H1 (cell line): ENCODE measurements at regions not wholly inside any gene's neighbourhood (a gene's known extent, or its start where the extent isn't known, plus 50 kb on each side); places are given as distances from the start of the nearest gene placed in this dataset.

ENCODE experiments used
- CTCF ChIA-PET: fragments of 300-600 bp; sonication (Branson Sonifier 250); formaldehyde crosslinking; loops from one replicate; lab custom pipeline; 2021; ENCODE audit not compliant: partially characterized antibody; lab: Charles Lee
- POLR2A ChIA-PET: fragments of 300-600 bp; sonication (Branson Sonifier 250); formaldehyde crosslinking; loops from one replicate; lab custom pipeline; 2021; ENCODE audit warnings: inconsistent platforms; ENCODE audit not compliant: partially characterized antibody; lab: Charles Lee
- DNase-seq, 2 experiments: peaks; one replicate each; pipeline versions ENCODE4 v3.0.0 to v3.0.0-alpha.2; 2010 to 2022; ENCODE audit warnings: low spot score in 2 of 2, low read depth in 1 of 2, mixed read lengths in 1 of 2
- FAIRE-seq: peaks from 2 replicates; lab custom pipeline; 2011; peaks lifted over from hg19 to GRCh38; lab: Jason Lieb, UNC
- H2AFZ ChIP-seq: 2 replicates; pipeline ENCODE4 v1.8.1; 2012; ENCODE audit warnings: low read length, inconsistent platforms
- H2AK5ac ChIP-seq: 2 replicates; pipeline ENCODE4 v1.6.1; 2013; ENCODE audit warnings: low read depth, low read length
- H2BK120ac ChIP-seq: replicated peaks from 2 replicates; pipeline ENCODE3; 2013; ENCODE audit warnings: low read depth, low read length, inconsistent platforms
- H2BK12ac ChIP-seq: 2 replicates; pipeline ENCODE4 v1.6.1; 2013; ENCODE audit warnings: low read depth, low read length
- H2BK15ac ChIP-seq: 2 replicates; pipeline ENCODE4 v1.6.1; 2013; ENCODE audit warnings: low read length
- H2BK20ac ChIP-seq: 2 replicates; pipeline ENCODE4 v1.6.1; 2013; ENCODE audit warnings: low read length
- H2BK5ac ChIP-seq: 2 replicates; pipeline ENCODE4 v1.6.1; 2013; ENCODE audit warnings: low read depth, low read length
- H3K14ac ChIP-seq: 2 replicates; pipeline ENCODE4 v1.6.1; 2013; ENCODE audit warnings: inconsistent platforms; ENCODE audit not compliant: insufficient read length
- H3K18ac ChIP-seq: 2 replicates; pipeline ENCODE4 v1.6.1; 2013; ENCODE audit warnings: low read length; ENCODE audit errors: extremely low read depth
- H3K23ac ChIP-seq: 2 replicates; pipeline ENCODE4 v1.6.1; 2013; ENCODE audit warnings: inconsistent platforms; ENCODE audit not compliant: insufficient read length
- H3K23me2 ChIP-seq: 2 replicates; pipeline ENCODE4 v1.6.1; 2013; ENCODE audit warnings: low read depth, low read length
- H3K27ac ChIP-seq: 2 replicates; pipeline ENCODE4 v1.6.1; 2011; ENCODE audit warnings: low read depth, low read length, inconsistent platforms
- H3K27me3 ChIP-seq, 4 experiments: replicated peaks in 1 of 4; 1 replicate in 1 of 4; 2 replicates in 3 of 4; pipeline versions ENCODE4 v1.6.1 to v1.8.1; 2011 to 2013; ENCODE audit warnings: low read length in 3 of 4, mild to moderate bottlenecking in 3 of 4, inconsistent platforms in 2 of 4, mixed read lengths in 2 of 4, moderate library complexity in 1 of 4; ENCODE audit not compliant: control insufficient read depth in 3 of 4, insufficient read depth in 3 of 4; ENCODE audit errors: extremely low read depth in 1 of 4
- H3K36me3 ChIP-seq, 4 experiments: 2 replicates each; pipeline versions ENCODE4 v1.6.1 to v1.8.1; 2011 to 2013; ENCODE audit warnings: mild to moderate bottlenecking in 4 of 4, low read length in 3 of 4, moderate library complexity in 2 of 4, control low read depth in 1 of 4, inconsistent platforms in 1 of 4; ENCODE audit not compliant: insufficient read depth in 4 of 4, control insufficient read depth in 2 of 4
- H3K4ac ChIP-seq: replicated peaks from 2 replicates; pipeline ENCODE3; 2013; ENCODE audit warnings: low read length, low read depth, mixed read lengths, inconsistent platforms; ENCODE audit not compliant: insufficient read length
- H3K4me1 ChIP-seq, 4 experiments: replicated peaks in 1 of 4; 1 replicate in 1 of 4; 2 replicates in 3 of 4; pipeline versions ENCODE4 v1.6.1 to v1.8.1; 2011 to 2013; ENCODE audit warnings: low read length in 3 of 4, inconsistent platforms in 2 of 4, mixed read lengths in 1 of 4; ENCODE audit not compliant: insufficient read depth in 4 of 4, control insufficient read depth in 3 of 4
- H3K4me2 ChIP-seq, 2 experiments: 2 replicates each; pipeline versions ENCODE4 v1.6.1 to v1.8.1; 2011 to 2013; ENCODE audit warnings: low read depth in 2 of 2, low read length in 2 of 2, control low read depth in 1 of 2, inconsistent platforms in 1 of 2, mild to moderate bottlenecking in 1 of 2; ENCODE audit not compliant: insufficient read depth in 1 of 2
- H3K4me3 ChIP-seq, 4 experiments: fragments of 200-600, 300-600 bp in 1 of 4; sonication (generic), shearing (Covaris generic), sonication (Bioruptor Twin) in 1 of 4; 2 replicates each; pipeline versions ENCODE4 v1.5.1 to v1.8.1; 2011 to 2016; ENCODE audit warnings: low read length in 4 of 4, low read depth in 3 of 4, control low read depth in 2 of 4, inconsistent platforms in 2 of 4, mild to moderate bottlenecking in 2 of 4, mixed read lengths in 1 of 4, moderate library complexity in 1 of 4; ENCODE audit not compliant: insufficient read depth in 2 of 4; ENCODE audit errors: extremely low read depth in 1 of 4
- H3K56ac ChIP-seq: replicated peaks from 2 replicates; pipeline ENCODE3; 2013; ENCODE audit warnings: low read depth, mild to moderate bottlenecking, mixed read lengths, low read length, inconsistent platforms; ENCODE audit not compliant: insufficient read length
- H3K79me1 ChIP-seq: 2 replicates; pipeline ENCODE4 v1.6.1; 2013; ENCODE audit warnings: low read depth, low read length, control low read depth
- H3K79me2 ChIP-seq, 2 experiments: 2 replicates each; pipeline versions ENCODE4 v1.6.1 to v1.8.1; 2012 to 2013; ENCODE audit warnings: low read length in 2 of 2, mild to moderate bottlenecking in 2 of 2, inconsistent platforms in 1 of 2; ENCODE audit not compliant: insufficient read depth in 2 of 2, control insufficient read depth in 1 of 2
- H3K9ac ChIP-seq, 4 experiments: replicated peaks in 1 of 4; 1 replicate in 1 of 4; 2 replicates in 3 of 4; pipeline versions ENCODE4 v1.6.1 to v1.8.1; 2011 to 2013; ENCODE audit warnings: low read depth in 3 of 4, low read length in 3 of 4, control low read depth in 2 of 4, mild to moderate bottlenecking in 2 of 4, moderate library complexity in 2 of 4, inconsistent platforms in 1 of 4; ENCODE audit errors: extremely low read depth in 1 of 4
- H3K9me3 ChIP-seq, 2 experiments: 2 replicates each; pipeline versions ENCODE4 v1.6.1 to v1.8.1; 2012 to 2013; ENCODE audit warnings: mild to moderate bottlenecking in 2 of 2, moderate library complexity in 2 of 2, control low read depth in 1 of 2, inconsistent platforms in 1 of 2, low read depth in 1 of 2, low read length in 1 of 2, mixed read lengths in 1 of 2; ENCODE audit not compliant: insufficient read depth in 2 of 2
- H4K20me1 ChIP-seq, 2 experiments: replicated peaks in 1 of 2; 2 replicates each; pipeline versions ENCODE3 to v1.8.1; 2011 to 2013; ENCODE audit warnings: inconsistent platforms in 2 of 2, low read length in 2 of 2, mild to moderate bottlenecking in 1 of 2; ENCODE audit not compliant: insufficient read depth in 2 of 2, control insufficient read depth in 1 of 2
- H4K5ac ChIP-seq: 2 replicates; pipeline ENCODE4 v1.6.1; 2013; ENCODE audit warnings: low read length, low read depth, mixed read lengths, inconsistent platforms; ENCODE audit not compliant: insufficient read length
- H4K8ac ChIP-seq: 2 replicates; pipeline ENCODE4 v1.8.0; 2013; ENCODE audit warnings: mild to moderate bottlenecking, moderate library complexity, low read length, inconsistent platforms; ENCODE audit not compliant: insufficient read depth; ENCODE audit errors: extremely low read depth
- H4K91ac ChIP-seq: replicated peaks from 2 replicates; pipeline ENCODE3; 2013; ENCODE audit warnings: low read length, mixed read lengths, inconsistent platforms; ENCODE audit not compliant: insufficient read length
- ASH2L ChIP-seq: fragments of 200-600, 300-600 bp; sonication (generic); IDR thresholded peaks from one replicate; pipeline ENCODE4 v1.7.1; 2017; ENCODE audit warnings: low read length
- EGR1 ChIP-seq: IDR thresholded peaks from 2 replicates; pipeline ENCODE4 v1.6.1; 2011; ENCODE audit warnings: low read depth, low read length, borderline replicate concordance
- GABPA ChIP-seq: IDR thresholded peaks from 2 replicates; pipeline ENCODE4 v1.6.1; 2011; ENCODE audit warnings: mild to moderate bottlenecking, low read length, moderate library complexity, borderline replicate concordance; ENCODE audit not compliant: insufficient read depth
- KDM5A ChIP-seq: fragments of 200-600 bp; IDR thresholded peaks from 2 replicates; pipeline ENCODE4 v1.7.1; 2012; ENCODE audit warnings: mild to moderate bottlenecking, low read length, inconsistent platforms, mixed read lengths
- NRF1 ChIP-seq: IDR thresholded peaks from 2 replicates; pipeline ENCODE4 v1.6.1; 2011; ENCODE audit warnings: mild to moderate bottlenecking, low read depth, low read length, improper control_type of control experiment
- SIRT6 ChIP-seq: IDR thresholded peaks from one replicate; pipeline ENCODE4 v1.7.1; 2012; ENCODE audit warnings: low read length, inconsistent platforms
- TBP ChIP-seq: IDR thresholded peaks from 2 replicates; pipeline ENCODE4 v1.6.1; 2011; ENCODE audit warnings: low read depth, low read length, improper control_type of control experiment
- TF ChIP-seq, protein P1 (sequence below): IDR thresholded peaks from 2 replicates; pipeline ENCODE4 v1.6.1; 2011; ENCODE audit warnings: low read depth, mild to moderate bottlenecking, low read length; ENCODE audit not compliant: insufficient read depth

DNA sequence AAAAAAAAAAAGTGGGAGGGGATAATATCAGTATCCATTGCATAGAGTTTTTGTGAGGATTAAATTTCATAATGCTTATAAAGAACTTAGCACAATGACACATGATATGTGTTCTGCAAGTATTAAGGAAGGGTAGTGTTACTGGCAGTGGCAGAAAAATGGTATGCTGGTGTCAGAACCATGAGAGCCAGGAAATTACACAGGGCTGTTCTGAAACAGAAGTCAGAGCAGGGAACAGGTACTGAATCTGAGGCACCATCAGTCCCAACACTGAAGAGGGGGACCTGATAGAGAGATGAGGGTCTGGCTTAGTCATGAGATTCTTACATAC, 601.1 kb upstream of the GRIA3 start:
- Histone ChIP-seq H3K18ac (no peak overlapping the region), H2BK120ac (no peak overlapping the region), H4K8ac (no peak overlapping the region), H3K79me1 (no peaks in the 10 kb centered on the region), H2AFZ (no peak overlapping the region), H4K5ac (no peak overlapping the region), H3K4me1 (no peaks in the 10 kb centered on the region), H3K4me3 (no peak overlapping the region), H2BK15ac (no peak overlapping the region), H3K27me3 (no peaks in the 10 kb centered on the region), H3K9me3 (no peaks in the 10 kb centered on the region), H3K9ac (no peak overlapping the region), H3K14ac (no peak overlapping the region), H2AK5ac (no peak overlapping the region), H3K4ac (no peak overlapping the region), H2BK12ac (no peak overlapping the region), H3K4me2 (no peak overlapping the region), H2BK5ac (no peak overlapping the region), H2BK20ac (no peak overlapping the region), H4K91ac (no peak overlapping the region), H3K36me3 (no peaks in the 10 kb centered on the region), H3K27ac (no peak overlapping the region), H3K56ac (no peak overlapping the region), H3K23ac (no peak overlapping the region), H3K79me2 (no peaks in the 10 kb centered on the region), H4K20me1 (no peaks in the 10 kb centered on the region), H3K23me2 (no peaks in the 10 kb centered on the region)
- CTCF ChIA-PET, result no interaction called here
- no peak for TF ChIP-seq EGR1
- no peak for TF ChIP-seq GABPA
- TF ChIP-seq SIRT6, result no peak
- no peak for TF ChIP-seq ASH2L
- TF ChIP-seq, protein P1, sequence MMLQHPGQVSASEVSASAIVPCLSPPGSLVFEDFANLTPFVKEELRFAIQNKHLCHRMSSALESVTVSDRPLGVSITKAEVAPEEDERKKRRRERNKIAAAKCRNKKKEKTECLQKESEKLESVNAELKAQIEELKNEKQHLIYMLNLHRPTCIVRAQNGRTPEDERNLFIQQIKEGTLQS, result no peak
- TF ChIP-seq KDM5A, result no peak
- no peak for TF ChIP-seq TBP
- no peak for TF ChIP-seq NRF1
- FAIRE-seq, result no peak
- no peak for DNase-seq
- POLR2A ChIA-PET, result no interaction called here
